HG02588 (cell line): ENCODE measurements at regions not wholly inside any gene's neighbourhood (a gene's known extent, or its start where the extent isn't known, plus 50 kb on each side); places are given as distances from the start of the nearest gene placed in this dataset.

ENCODE experiments used
- ATAC-seq: cut with Tn5 transposase; IDR thresholded peaks from one replicate; pipeline ENCODE4 v1.9.1; 2021; ENCODE audit warnings: mild to moderate bottlenecking, moderate library complexity; ENCODE audit not compliant: unreplicated experiment

GRCh38 chr15:97654481-97655076 lies 305.9 kb upstream of the ARRDC4 start:
- ATAC-seq, result no peak

GRCh38 chr15:97661796-97662195 lies 298.7 kb upstream of the ARRDC4 start:
- ATAC-seq, result no peak

- no peak for ATAC-seq
Measured at GRCh38 chr15:97672586-97672985, 287.9 kb upstream of the ARRDC4 start.

GRCh38 chr15:97678656-97679055 lies 281.8 kb upstream of the ARRDC4 start:
- ATAC-seq, result no peak

- no peak for ATAC-seq
Measured at GRCh38 chr15:97679106-97679688, 281.3 kb upstream of the ARRDC4 start.

- ATAC-seq, result no peak
Measured at GRCh38 chr15:97680606-97681220, 279.8 kb upstream of the ARRDC4 start.

GRCh38 chr15:97683831-97684230 lies 276.7 kb upstream of the ARRDC4 start:
- ATAC-seq, result no peak

GRCh38 chr15:97684249-97684648 lies 276.3 kb upstream of the ARRDC4 start:
- no peak for ATAC-seq

- ATAC-seq, result no peak
Measured at GRCh38 chr15:97686324-97686723, 274.2 kb upstream of the ARRDC4 start.

GRCh38 chr15:97687654-97688053 lies 272.8 kb upstream of the ARRDC4 start:
- ATAC-seq, result no peak

- ATAC-seq, result no peak
Measured at GRCh38 chr15:97688177-97688576, 272.3 kb upstream of the ARRDC4 start.

GRCh38 chr15:97688886-97689285 lies 271.6 kb upstream of the ARRDC4 start:
- ATAC-seq, result no peak

- no peak for ATAC-seq
Measured at GRCh38 chr15:97691078-97691477, 269.4 kb upstream of the ARRDC4 start.

GRCh38 chr15:97691799-97692198 lies 268.7 kb upstream of the ARRDC4 start:
- ATAC-seq, result no peak

GRCh38 chr15:97692301-97693015 lies 268.0 kb upstream of the ARRDC4 start:
- ATAC-seq, result no peak

- ATAC-seq, result no peak
Measured at GRCh38 chr15:97694456-97694855, 266.0 kb upstream of the ARRDC4 start.

GRCh38 chr15:97703400-97703799 lies 257.1 kb upstream of the ARRDC4 start:
- ATAC-seq, result no peak

GRCh38 chr15:97706059-97706458 lies 254.4 kb upstream of the ARRDC4 start:
- ATAC-seq, result no peak

GRCh38 chr15:97708252-97708651 lies 252.3 kb upstream of the ARRDC4 start:
- ATAC-seq, result no peak

GRCh38 chr15:97712530-97712929 lies 248.0 kb upstream of the ARRDC4 start:
- no peak for ATAC-seq

- ATAC-seq, result no peak
Measured at GRCh38 chr15:97717806-97718205, 242.7 kb upstream of the ARRDC4 start.

GRCh38 chr15:97718509-97718908 lies 242.0 kb upstream of the ARRDC4 start:
- no peak for ATAC-seq
